ENCODE measurements at regions not wholly inside any gene's neighbourhood (a gene's known extent, or its start where the extent isn't known, plus 50 kb on each side); places are given as distances from the start of the nearest gene placed in this dataset.

GRCh38 chr4:164695650-164696049, 58.3 kb upstream of the SMIM31 start:
- Histone ChIP-seq H3K4me3 (no peak overlapping the region), H3K27me3 (replicated peaks; ENCODE audit: insufficient read depth) (no peaks in the 10 kb centered on the region), H3K27ac (no peak overlapping the region), H3K4me1 (ENCODE audit: control insufficient read depth in 1 of 2, low read depth in 2 of 2) (no peaks in the 10 kb centered on the region), H3K36me3 (no peaks in the 10 kb centered on the region), H3K9me3 (no peaks in the 10 kb centered on the region)
- DNase-seq (ENCODE audit: low spot score) = no peak
- no peak for TF ChIP-seq CTCF (IDR thresholded peaks at IDR 0.05)
- no peak for ATAC-seq (ENCODE audit: insufficient number of reproducible peaks, low FRiP score, low read depth)

- Histone ChIP-seq H3K9me3 (no peaks in the 10 kb centered on the region), H3K27me3 (replicated peaks; ENCODE audit: insufficient read depth) (no peaks in the 10 kb centered on the region), H3K36me3 (no peaks in the 10 kb centered on the region), H3K4me1 (ENCODE audit: control insufficient read depth in 1 of 2, low read depth in 2 of 2) (no peaks in the 10 kb centered on the region), H3K27ac (no peak overlapping the region), H3K4me3 (no peak overlapping the region)
- ATAC-seq (ENCODE audit: insufficient number of reproducible peaks, low FRiP score, low read depth) = no peak
- TF ChIP-seq CTCF (IDR thresholded peaks at IDR 0.05) = no peak
- DNase-seq (ENCODE audit: low spot score) = no peak
Observed at GRCh38 chr4:164700471-164700870, 53.5 kb upstream of the SMIM31 start.

- H3K36me3 ChIP-seq = no peaks in the 10 kb centered on the region
- no peak overlapping the region for H3K4me3 ChIP-seq
- no peaks in the 10 kb centered on the region for H3K4me1 ChIP-seq (ENCODE audit: control insufficient read depth in 1 of 2, low read depth in 2 of 2)
- no peaks in the 10 kb centered on the region for H3K27me3 ChIP-seq (replicated peaks; ENCODE audit: insufficient read depth)
- H3K27ac ChIP-seq = no peak overlapping the region
- no peak for ATAC-seq (ENCODE audit: insufficient number of reproducible peaks, low FRiP score, low read depth)
- DNase-seq (ENCODE audit: low spot score) = no peak
- no peak for TF ChIP-seq CTCF (IDR thresholded peaks at IDR 0.05)
- H3K9me3 ChIP-seq = no peaks in the 10 kb centered on the region
Observed at GRCh38 chr4:164701665-164702064, 52.3 kb upstream of the SMIM31 start.
